HG03095 (cell line): ENCODE measurements at regions not wholly inside any gene's neighbourhood (a gene's known extent, or its start where the extent isn't known, plus 50 kb on each side); places are given as distances from the start of the nearest gene placed in this dataset.

Experiments used
- ATAC-seq: cut with Tn5 transposase; IDR thresholded peaks from one replicate; pipeline ENCODE4 v1.9.1; 2021; ENCODE audit warnings: moderate library complexity; ENCODE audit not compliant: unreplicated experiment

GRCh38 chr4:16952462-16952871 is 54.0 kb upstream of the LDB2 start:
- ATAC-seq: no peak
